ENCODE measurements at regions not wholly inside any gene's neighbourhood (a gene's known extent, or its start where the extent isn't known, plus 50 kb on each side); places are given as distances from the start of the nearest gene placed in this dataset.

GRCh38 chr16:64008131-64008530 is 1113.7 kb downstream of the CDH11 start:
- no peak for TF ChIP-seq POLR2AphosphoS5 (IDR thresholded peaks at IDR 0.05)
- no peak for TF ChIP-seq CTCF (IDR thresholded peaks at IDR 0.05)
- TF ChIP-seq POLR2A (IDR thresholded peaks at IDR 0.05), result no peak

Data from prostate gland (tissue), 2 donors.